Activated naive CD4-positive, alpha-beta T cell treated with Interleukin-2 at 50 U/mL for 16 hours (primary cell): ENCODE measurements at regions not wholly inside any gene's neighbourhood (a gene's known extent, or its start where the extent isn't known, plus 50 kb on each side); places are given as distances from the start of the nearest gene placed in this dataset.
"Not testable (repeated sequence)": the region's sequence is repeated elsewhere in the genome, so short reads cannot be mapped to it uniquely, and the experiment has no call there.

Experiments
- DNase-seq: peaks from one replicate; pipeline ENCODE4 v3.0.0-alpha.2; 2020

- DNase-seq, result not testable (repeated sequence)
Observed at GRCh38 chr3:144023543-144023942, 51.9 kb downstream of the DIPK2A start.

GRCh38 chr3:144028798-144029411 is 57.3 kb downstream of the DIPK2A start:
- no peak for DNase-seq

- DNase-seq, result no peak
Observed at GRCh38 chr3:144029769-144030168, 58.1 kb downstream of the DIPK2A start.

GRCh38 chr3:144031938-144032337 is 60.3 kb downstream of the DIPK2A start:
- no peak for DNase-seq

- DNase-seq, result no peak
Observed at GRCh38 chr3:144032531-144033239, 61.1 kb downstream of the DIPK2A start.

GRCh38 chr3:144033240-144033589 is 61.6 kb downstream of the DIPK2A start:
- DNase-seq, result no peak

GRCh38 chr3:144033863-144034262 is 62.2 kb downstream of the DIPK2A start:
- no peak for DNase-seq

- DNase-seq, result no peak
Observed at GRCh38 chr3:144034715-144035290, 63.2 kb downstream of the DIPK2A start.

- no peak for DNase-seq
Observed at GRCh38 chr3:144036498-144036897, 64.9 kb downstream of the DIPK2A start.

GRCh38 chr3:144039661-144040060 is 68.0 kb downstream of the DIPK2A start:
- DNase-seq, result no peak

- no peak for DNase-seq
Observed at GRCh38 chr3:144041960-144042556, 70.4 kb downstream of the DIPK2A start.

GRCh38 chr3:144045766-144046165 is 74.1 kb downstream of the DIPK2A start:
- DNase-seq, result no peak

GRCh38 chr3:144049374-144049773 is 77.8 kb downstream of the DIPK2A start:
- DNase-seq, result no peak

GRCh38 chr3:144051211-144051610 is 79.6 kb downstream of the DIPK2A start:
- DNase-seq, result no peak

- no peak for DNase-seq
Observed at GRCh38 chr3:144052275-144052674, 80.7 kb downstream of the DIPK2A start.

GRCh38 chr3:144053121-144053520 is 81.5 kb downstream of the DIPK2A start:
- DNase-seq, result no peak

- no peak for DNase-seq
Observed at GRCh38 chr3:144054766-144055165, 83.1 kb downstream of the DIPK2A start.

GRCh38 chr3:144055604-144056003 is 84.0 kb downstream of the DIPK2A start:
- no peak for DNase-seq

GRCh38 chr3:144058713-144059112 is 87.1 kb downstream of the DIPK2A start:
- no peak for DNase-seq

- no peak for DNase-seq
Observed at GRCh38 chr3:144059481-144059880, 87.9 kb downstream of the DIPK2A start.

- DNase-seq, result no peak
Observed at GRCh38 chr3:144060881-144061280, 89.3 kb downstream of the DIPK2A start.

- no peak for DNase-seq
Observed at GRCh38 chr3:144063306-144063705, 91.7 kb downstream of the DIPK2A start.

GRCh38 chr3:144067059-144067458 is 95.4 kb downstream of the DIPK2A start:
- DNase-seq, result no peak

GRCh38 chr3:144073698-144074097 is 102.1 kb downstream of the DIPK2A start:
- DNase-seq, result no peak
